Neural progenitor cell (in vitro differentiated cells): ENCODE measurements at regions not wholly inside any gene's neighbourhood (a gene's known extent, or its start where the extent isn't known, plus 50 kb on each side); places are given as distances from the start of the nearest gene placed in this dataset.

Experiments used
- CTCF ChIP-seq: fragments of 200-600 bp; sonication (generic); IDR thresholded peaks from 2 replicates; pipeline ENCODE4 v1.5.1; 2017; ENCODE audit warnings: antibody characterized with exemption, mild to moderate bottlenecking
- EZH2 ChIP-seq: fragments of 200-600 bp; sonication (generic); IDR thresholded peaks from 2 replicates; pipeline ENCODE4 v1.6.1; 2017; ENCODE audit warnings: antibody characterized with exemption, mild to moderate bottlenecking, moderate library complexity
- EZH2phosphoT487 ChIP-seq: fragments of 200-600 bp; sonication (generic); IDR thresholded peaks from 2 replicates; pipeline ENCODE4 v1.6.1; 2017; ENCODE audit warnings: antibody characterized with exemption

GRCh38 chr1:218547957-218548730, 203.0 kb downstream of the TGFB2 start:
- no peak for TF ChIP-seq CTCF
- no peak for TF ChIP-seq EZH2
- TF ChIP-seq EZH2phosphoT487: no peak
